NT2/D1 (cell line): ENCODE measurements at regions not wholly inside any gene's neighbourhood (a gene's known extent, or its start where the extent isn't known, plus 50 kb on each side); places are given as distances from the start of the nearest gene placed in this dataset.

ENCODE experiments used
- DNase-seq: peaks from one replicate; pipeline ENCODE4 v3.0.0-alpha.2; 2011; ENCODE audit warnings: low read depth, low spot score
- H3K27me3 ChIP-seq: 2 replicates; pipeline ENCODE4 v1.6.0; 2011; ENCODE audit warnings: mild to moderate bottlenecking; ENCODE audit not compliant: insufficient read length, insufficient read depth
- H3K36me3 ChIP-seq: 2 replicates; pipeline ENCODE4 v1.6.1; 2011; ENCODE audit warnings: mild to moderate bottlenecking, low read length, mixed read lengths; ENCODE audit not compliant: insufficient read depth, insufficient read length
- H3K4me1 ChIP-seq: 2 replicates; pipeline ENCODE4 v1.5.1; 2011; ENCODE audit not compliant: insufficient read depth, insufficient read length
- H3K4me3 ChIP-seq: 2 replicates; pipeline ENCODE4 v1.5.1; 2011; ENCODE audit warnings: low read depth; ENCODE audit not compliant: insufficient read length
- H3K9ac ChIP-seq: 2 replicates; pipeline ENCODE4 v1.6.0; 2011; ENCODE audit warnings: low read depth; ENCODE audit not compliant: insufficient read length
- H3K9me3 ChIP-seq: 2 replicates; pipeline ENCODE4 v1.5.1; 2011; ENCODE audit warnings: mild to moderate bottlenecking, low read length; ENCODE audit not compliant: insufficient read depth
- SUZ12 ChIP-seq: IDR thresholded peaks from 2 replicates; pipeline ENCODE4 v1.6.1; 2011; ENCODE audit not compliant: insufficient read length, insufficient read depth; ENCODE audit errors: extremely low read depth
- YY1 ChIP-seq: IDR thresholded peaks from 2 replicates; pipeline ENCODE4 v1.6.1; 2011; ENCODE audit not compliant: insufficient read length, insufficient read depth
- ZNF274 ChIP-seq: IDR thresholded peaks from 2 replicates; pipeline ENCODE4 v1.6.1; 2011; ENCODE audit warnings: mild to moderate bottlenecking, low read depth, low read length

- no peak for DNase-seq
- no peak overlapping the region for H3K9ac ChIP-seq
These were observed 53.2 kb upstream of the CCDC85A start for GRCh38 chr2:56130463-56131070.

GRCh38 chr2:56132138-56132537 is 51.7 kb upstream of the CCDC85A start:
- Histone ChIP-seq H3K4me1 (no peaks in the 10 kb centered on the region), H3K27me3 (no peaks in the 10 kb centered on the region), H3K9ac (no peak overlapping the region), H3K9me3 (no peaks in the 10 kb centered on the region), H3K4me3 (no peak overlapping the region), H3K36me3 (no peaks in the 10 kb centered on the region)
- no peak for DNase-seq
- TF ChIP-seq SUZ12 (no peak), YY1 (no peak), ZNF274 (no peak)

More at GRCh38 chr2:56130463-56131070, 53.2 kb upstream of the CCDC85A start:
- no peak overlapping the region for H3K4me3 ChIP-seq
- H3K27me3 ChIP-seq = no peaks in the 10 kb centered on the region
- TF ChIP-seq SUZ12 (no peak), ZNF274 (no peak), YY1 (no peak)
- H3K4me1 ChIP-seq = no peaks in the 10 kb centered on the region
- no peaks in the 10 kb centered on the region for H3K36me3 ChIP-seq
- no peaks in the 10 kb centered on the region for H3K9me3 ChIP-seq

- TF ChIP-seq YY1 = no peak
- TF ChIP-seq ZNF274 = no peak
- no peak for TF ChIP-seq SUZ12
- no peaks in the 10 kb centered on the region for H3K36me3 ChIP-seq
- no peak for DNase-seq
- no peaks in the 10 kb centered on the region for H3K27me3 ChIP-seq
- no peak overlapping the region for H3K4me3 ChIP-seq
- H3K4me1 ChIP-seq = no peaks in the 10 kb centered on the region
- H3K9ac ChIP-seq = no peak overlapping the region
- no peaks in the 10 kb centered on the region for H3K9me3 ChIP-seq
These were observed 50.3 kb upstream of the CCDC85A start for GRCh38 chr2:56133441-56133840.

GRCh38 chr2:56133931-56134629 is 49.7 kb upstream of the CCDC85A start:
- no peaks in the 10 kb centered on the region for H3K9me3 ChIP-seq
- no peaks in the 10 kb centered on the region for H3K4me1 ChIP-seq
- H3K36me3 ChIP-seq = no peaks in the 10 kb centered on the region
- DNase-seq = no peak
- H3K9ac ChIP-seq = no peak overlapping the region
- H3K27me3 ChIP-seq = no peaks in the 10 kb centered on the region
- no peak overlapping the region for H3K4me3 ChIP-seq
- TF ChIP-seq ZNF274 = no peak
- no peak for TF ChIP-seq SUZ12
- no peak for TF ChIP-seq YY1
